ENCODE measurements at regions not wholly inside any gene's neighbourhood (a gene's known extent, or its start where the extent isn't known, plus 50 kb on each side); places are given as distances from the start of the nearest gene placed in this dataset.
"Not testable (repeated sequence)": the region's sequence is repeated elsewhere in the genome, so short reads cannot be mapped to it uniquely, and the experiment has no call there.

DNA sequence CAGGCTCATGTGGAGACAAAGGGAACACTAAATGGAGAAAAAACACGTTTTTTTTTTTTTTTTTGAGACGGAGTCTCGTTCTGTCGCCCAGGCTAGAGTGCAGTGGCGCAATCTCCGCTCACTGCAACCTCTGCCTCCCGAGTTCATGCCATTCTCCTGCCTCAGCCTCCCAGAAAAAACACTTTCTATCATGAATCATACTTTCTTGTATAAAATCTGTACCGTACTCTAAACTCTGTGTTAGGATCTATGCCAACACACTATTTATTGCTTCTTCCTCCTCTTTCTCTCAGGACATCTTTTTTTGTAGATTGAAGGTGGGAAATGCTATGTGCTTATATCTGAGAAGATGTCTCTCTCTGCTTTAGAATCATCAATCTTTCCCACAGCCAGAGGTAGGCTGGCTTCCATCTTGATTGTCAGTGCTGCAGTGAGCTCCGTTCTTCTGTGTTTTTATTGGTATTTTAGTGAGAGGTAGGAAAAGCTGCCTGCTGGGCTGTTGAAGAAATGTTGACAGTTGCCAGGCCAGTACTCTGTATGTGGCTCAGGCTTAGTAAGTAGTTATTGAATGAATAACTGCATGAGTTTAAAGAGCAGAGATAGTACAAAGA, 101.1 kb downstream of the GPR85 start:
- FAIRE-seq: no peak
- no peak for DNase-seq (ENCODE audit: insufficient read length, low spot score)

GRCh38 chr7:112982441-112983063, 104.1 kb downstream of the GPR85 start:
- FAIRE-seq (no peak), DNase-seq (ENCODE audit: insufficient read length, low spot score) (no peak)

GRCh38 chr7:112981966-112982365, 104.7 kb downstream of the GPR85 start:
- DNase-seq (ENCODE audit: insufficient read length, low spot score) (no peak), FAIRE-seq (peak; percentile 51)

DNA sequence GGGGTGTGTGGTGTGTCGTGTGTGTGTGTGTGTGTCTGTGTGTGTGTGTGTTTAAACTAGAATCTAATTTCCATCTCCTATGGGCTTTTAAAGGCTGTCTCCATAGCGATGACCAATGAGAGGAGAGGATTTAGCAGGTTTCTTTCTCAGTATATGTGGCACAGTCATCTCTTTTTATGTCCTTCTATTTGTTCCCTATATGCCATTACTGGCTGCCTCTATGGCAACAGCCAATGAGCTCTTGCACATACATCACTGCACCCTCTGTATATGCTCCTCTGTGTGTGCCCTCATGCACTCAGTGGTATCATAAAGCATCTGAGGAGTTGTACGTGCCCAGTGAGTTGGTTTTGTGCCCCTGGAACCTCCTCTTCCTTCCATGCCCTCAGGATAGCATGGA, 107.6 kb downstream of the GPR85 start:
- DNase-seq (ENCODE audit: insufficient read length, low spot score); FAIRE-seq: not testable (repeated sequence)

DNA sequence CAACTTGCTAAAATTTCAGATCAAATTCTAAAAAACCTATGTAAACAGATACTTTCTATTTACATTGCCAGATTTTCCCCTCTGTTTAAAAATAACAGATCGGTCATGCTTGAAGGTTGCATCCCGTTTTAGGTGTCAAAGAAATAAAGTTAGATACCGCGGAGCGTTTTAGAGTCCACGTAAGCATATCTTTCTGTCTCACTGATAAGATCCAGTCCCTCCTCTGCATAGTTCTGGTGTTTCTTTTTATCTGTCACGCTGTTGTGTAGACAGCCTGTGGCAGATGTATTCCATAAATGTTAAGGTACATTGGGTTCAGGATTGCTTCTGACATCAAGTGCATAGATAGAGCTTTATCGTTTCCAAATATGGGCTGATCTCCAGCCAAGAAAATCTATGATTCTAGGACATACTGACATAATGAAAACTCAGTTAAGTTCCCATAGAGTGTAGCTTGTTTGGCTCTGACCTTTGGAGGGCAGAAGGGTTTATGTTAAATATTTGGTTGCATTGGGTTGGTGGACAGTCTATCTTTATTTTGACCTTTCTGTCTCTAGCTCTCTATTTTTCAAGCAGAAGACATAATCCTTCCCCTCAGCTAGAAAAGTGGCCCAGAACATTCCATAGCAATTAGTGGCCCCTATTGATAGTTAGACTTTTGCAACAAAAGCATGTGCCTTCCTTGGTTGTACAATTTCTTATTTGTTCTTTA, 109.2 kb downstream of the GPR85 start:
- DNase-seq (ENCODE audit: insufficient read length, low spot score): not testable (repeated sequence)
- FAIRE-seq: peak; percentile 64

GRCh38 chr7:112970771-112971170, 115.9 kb downstream of the GPR85 start:
- FAIRE-seq: no peak
- no peak for DNase-seq (ENCODE audit: insufficient read length, low spot score)

DNA sequence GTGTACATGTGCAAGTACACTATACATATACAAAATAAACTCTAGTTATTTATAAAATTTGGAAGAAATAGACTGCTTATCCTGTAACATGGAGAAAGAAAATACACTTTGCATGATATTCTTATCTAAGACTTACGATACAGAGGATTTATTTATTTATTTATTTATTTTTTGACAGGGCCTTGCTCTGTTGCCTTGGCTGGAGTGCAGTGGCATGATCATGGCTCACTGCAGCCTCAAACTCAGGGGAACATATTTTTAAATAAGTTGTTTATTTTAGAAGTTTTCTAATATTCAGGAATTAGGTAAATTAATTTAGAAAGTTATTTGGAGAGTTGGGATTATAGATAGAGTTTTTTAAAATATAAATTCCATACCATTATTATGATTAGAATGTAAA, 116.7 kb downstream of the GPR85 start:
- DNase-seq (ENCODE audit: insufficient read length, low spot score): no peak
- no peak for FAIRE-seq

DNA sequence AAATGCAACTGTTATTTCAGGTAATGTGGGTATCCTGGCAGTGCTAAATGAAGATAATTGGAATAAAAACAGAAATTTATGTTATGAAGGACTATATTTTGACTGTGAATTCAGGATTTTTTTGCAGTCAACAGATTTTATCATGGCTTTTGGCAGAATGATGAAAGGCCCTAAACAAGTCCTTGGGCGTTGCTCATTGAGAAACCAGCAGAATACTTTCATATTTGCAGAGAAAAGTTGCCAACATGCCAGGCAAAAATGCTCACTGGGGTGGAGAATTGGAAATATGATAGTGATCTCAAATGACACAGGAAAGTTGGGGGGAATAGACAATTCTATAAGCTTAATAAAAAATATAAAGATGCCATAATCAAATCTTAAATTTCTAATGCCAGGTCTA, 121.1 kb downstream of the GPR85 start:
- FAIRE-seq: no peak

DNA sequence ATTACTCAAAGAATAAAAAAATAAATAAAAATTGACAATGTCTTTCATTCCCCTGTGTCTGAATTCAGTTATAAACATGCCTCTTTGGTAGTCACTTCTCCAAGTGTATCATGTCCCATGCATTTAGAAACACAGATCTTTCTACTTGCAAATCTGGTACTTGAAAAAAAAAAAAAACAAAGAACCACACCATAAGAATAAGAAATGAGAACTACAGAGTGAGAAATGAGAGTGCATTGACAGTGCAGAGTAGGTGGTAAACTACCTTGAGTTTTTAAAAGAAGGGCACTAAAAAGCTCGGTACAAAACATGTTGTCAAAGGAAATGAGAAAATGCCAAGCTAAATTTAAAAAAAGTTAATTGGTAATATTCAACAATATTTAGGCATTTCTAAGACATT, 123.0 kb downstream of the GPR85 start:
- FAIRE-seq (no peak), DNase-seq (ENCODE audit: insufficient read length, low spot score) (no peak)

More for the DNA sequence above, 121.1 kb downstream of the GPR85 start:
- no peak for DNase-seq (ENCODE audit: insufficient read length, low spot score)

DNA sequence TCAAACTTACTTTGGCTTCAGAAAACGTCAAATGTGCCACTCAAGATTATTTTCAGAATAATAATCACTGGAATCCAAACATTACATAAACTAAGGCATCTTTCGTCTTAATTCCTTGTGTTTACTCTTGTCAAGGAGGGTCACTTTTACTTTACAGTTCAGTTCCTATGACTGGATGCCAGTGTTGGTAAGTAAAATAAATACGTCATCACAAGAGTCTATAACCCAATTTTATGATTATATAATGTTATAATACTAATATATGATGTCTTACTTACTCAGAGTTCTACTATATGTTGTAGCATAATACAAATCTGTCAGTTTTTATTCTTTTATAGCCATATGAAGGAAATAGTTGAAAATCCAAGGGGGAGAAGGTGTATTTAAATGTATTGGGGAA, 123.8 kb downstream of the GPR85 start:
- DNase-seq (ENCODE audit: insufficient read length, low spot score): no peak
- no peak for FAIRE-seq

GRCh38 chr7:112959276-112959675, 127.4 kb downstream of the GPR85 start:
- DNase-seq (ENCODE audit: insufficient read length, low spot score) (no peak), FAIRE-seq (no peak)

GRCh38 chr7:112958775-112959174, 127.9 kb downstream of the GPR85 start:
- FAIRE-seq (no peak), DNase-seq (ENCODE audit: insufficient read length, low spot score) (no peak)

DNA sequence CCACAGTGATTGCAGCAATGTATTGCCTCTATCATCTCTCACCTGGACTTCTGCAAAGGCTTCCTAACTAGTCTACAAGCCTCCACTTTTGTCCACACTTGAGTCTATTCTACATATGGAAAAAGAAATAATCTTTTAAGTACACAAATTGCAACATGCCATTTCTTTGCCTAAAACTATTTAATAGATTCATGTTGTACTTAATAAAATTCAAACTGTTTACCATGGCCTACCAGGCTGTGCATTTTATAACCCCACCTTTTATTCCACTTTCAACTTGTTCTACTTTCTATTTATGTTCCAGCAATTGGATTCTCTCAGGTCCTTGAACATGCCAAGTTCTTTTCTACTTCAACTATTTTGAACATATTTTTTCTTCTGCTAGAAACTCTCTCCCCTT, 128.7 kb downstream of the GPR85 start:
- DNase-seq (ENCODE audit: insufficient read length, low spot score) (no peak), FAIRE-seq (no peak)

DNA sequence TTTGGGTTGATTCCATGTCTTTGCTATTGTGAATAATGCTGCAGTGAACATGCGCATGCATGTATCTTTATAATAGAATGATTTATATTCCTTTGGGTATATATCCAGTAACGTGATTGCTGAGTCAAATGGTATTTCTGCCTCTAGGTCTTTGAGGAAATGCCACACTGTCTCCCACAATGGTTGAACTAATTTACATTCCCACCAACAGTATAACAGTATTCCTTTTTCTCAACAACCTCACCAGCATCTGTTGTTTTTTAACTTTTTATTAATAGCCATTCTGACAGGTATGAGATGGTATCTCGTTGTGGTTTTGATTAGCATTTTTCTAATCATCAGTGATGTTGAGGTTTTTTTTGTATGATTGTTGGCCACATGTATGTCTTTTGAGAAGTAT, 133.6 kb downstream of the GPR85 start:
- not testable (repeated sequence) for FAIRE-seq; DNase-seq (ENCODE audit: insufficient read length, low spot score)

GRCh38 chr7:112951070-112951469, 135.6 kb downstream of the GPR85 start:
- no peak for FAIRE-seq
- no peak for DNase-seq (ENCODE audit: insufficient read length, low spot score)

DNA sequence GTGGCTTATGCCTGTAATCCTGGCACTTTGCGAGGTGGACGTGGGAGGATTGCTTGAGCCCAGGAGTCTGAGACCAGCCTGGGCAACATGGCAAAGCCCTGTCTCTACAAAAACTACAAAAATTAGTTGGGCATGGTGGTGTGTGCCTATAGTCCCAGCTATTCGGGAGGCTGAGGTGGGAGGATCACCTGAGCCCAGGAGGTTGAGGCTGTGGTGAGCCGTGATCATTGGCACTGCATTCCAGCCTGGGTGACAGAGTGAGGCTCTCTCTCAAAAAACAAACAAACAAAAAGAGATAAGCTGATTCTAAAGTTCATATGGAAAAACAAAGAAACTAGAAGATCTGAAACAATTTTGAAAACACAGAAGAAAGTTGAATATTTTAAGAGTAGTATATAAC, 136.9 kb downstream of the GPR85 start:
- FAIRE-seq; DNase-seq (ENCODE audit: insufficient read length, low spot score): not testable (repeated sequence)

- FAIRE-seq: no peak
- DNase-seq (ENCODE audit: insufficient read length, low spot score): no peak
Measured at GRCh38 chr7:112946350-112946749, 140.3 kb downstream of the GPR85 start.

GRCh38 chr7:112945046-112945445, 141.6 kb downstream of the GPR85 start:
- DNase-seq (ENCODE audit: insufficient read length, low spot score) (no peak), FAIRE-seq (no peak)

- no peak for FAIRE-seq
Measured at GRCh38 chr7:112942981-112943380, 143.6 kb downstream of the GPR85 start.

GRCh38 chr7:112942125-112942524, 144.5 kb downstream of the GPR85 start:
- FAIRE-seq; DNase-seq (ENCODE audit: insufficient read length, low spot score): not testable (repeated sequence)

More at GRCh38 chr7:112942981-112943380, 143.6 kb downstream of the GPR85 start:
- no peak for DNase-seq (ENCODE audit: insufficient read length, low spot score)

DNA sequence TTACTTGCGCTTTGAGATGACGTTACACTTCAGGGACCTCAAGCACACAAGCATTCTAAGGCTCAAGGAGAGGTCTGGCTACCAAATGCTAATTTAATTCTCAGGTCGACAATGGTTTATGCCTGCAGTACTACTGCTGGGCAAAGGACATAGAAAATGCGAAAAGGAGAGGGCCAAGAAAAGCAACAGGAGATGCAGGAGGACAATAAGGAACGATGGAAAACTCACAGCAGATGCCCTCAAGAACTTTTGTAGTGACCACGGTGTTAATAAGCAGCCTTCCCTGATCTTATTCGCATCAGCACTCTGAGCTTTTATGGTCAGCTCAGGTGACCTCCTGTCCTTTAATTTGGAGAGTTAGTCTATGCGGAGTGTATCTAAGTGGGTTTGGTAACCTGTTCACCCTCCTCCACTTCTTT, 146.3 kb downstream of the GPR85 start:
- DNase-seq (ENCODE audit: insufficient read length, low spot score): no peak
- no peak for FAIRE-seq

Data from GM19239 (cell line).